H9 (cell line): ENCODE measurements at regions not wholly inside any gene's neighbourhood (a gene's known extent, or its start where the extent isn't known, plus 50 kb on each side); places are given as distances from the start of the nearest gene placed in this dataset.

Source experiments
- DNase-seq: peaks from one replicate; pipeline ENCODE4 v3.0.0-alpha.2; 2017
- H2AFZ ChIP-seq: one replicate; pipeline ENCODE4 v1.6.1; 2013; ENCODE audit warnings: mild to moderate bottlenecking, low read length, control low read depth, moderate library complexity
- H2AK5ac ChIP-seq: 2 replicates; pipeline ENCODE4 v1.6.1; 2013; ENCODE audit warnings: low read length, control low read depth, mixed read lengths; ENCODE audit not compliant: insufficient read length
- H2BK120ac ChIP-seq: one replicate; pipeline ENCODE4 v1.6.1; 2013; ENCODE audit warnings: low read depth, mild to moderate bottlenecking, low read length, control low read depth, inconsistent platforms; ENCODE audit not compliant: poor library complexity, severe bottlenecking
- H2BK12ac ChIP-seq: 2 replicates; pipeline ENCODE4 v1.6.1; 2013; ENCODE audit warnings: low read length, control low read depth, mixed read lengths, low read depth; ENCODE audit not compliant: insufficient read length
- H2BK15ac ChIP-seq: 2 replicates; pipeline ENCODE4 v1.6.1; 2013; ENCODE audit warnings: low read depth, low read length, control low read depth
- H2BK20ac ChIP-seq: one replicate; pipeline ENCODE4 v1.6.1; 2013; ENCODE audit warnings: low read depth, mild to moderate bottlenecking, low read length, control low read depth, inconsistent platforms; ENCODE audit not compliant: poor library complexity, severe bottlenecking
- H2BK5ac ChIP-seq: 2 replicates; pipeline ENCODE4 v1.6.1; 2013; ENCODE audit warnings: low read length, control low read depth, mixed read lengths; ENCODE audit not compliant: insufficient read length
- H3K14ac ChIP-seq: 2 replicates; pipeline ENCODE4 v1.6.1; 2013; ENCODE audit warnings: low read length, control low read depth; ENCODE audit not compliant: insufficient read depth
- H3K18ac ChIP-seq: 2 replicates; pipeline ENCODE4 v1.6.1; 2013; ENCODE audit warnings: low read depth, mild to moderate bottlenecking, mixed read lengths, low read length, control low read depth; ENCODE audit not compliant: insufficient read length
- H3K23ac ChIP-seq: 2 replicates; pipeline ENCODE4 v1.6.1; 2013; ENCODE audit warnings: low read length, control low read depth, mixed read lengths, low read depth; ENCODE audit not compliant: insufficient read length
- H3K23me2 ChIP-seq: 2 replicates; pipeline ENCODE4 v1.6.1; 2013; ENCODE audit warnings: low read depth, mild to moderate bottlenecking, mixed read lengths, low read length, control low read depth; ENCODE audit not compliant: insufficient read length, poor library complexity, severe bottlenecking
- H3K27ac ChIP-seq: 2 replicates; pipeline ENCODE4 v1.5.1; 2013; ENCODE audit warnings: low read length, control low read depth, mixed read lengths, low read depth; ENCODE audit not compliant: insufficient read length
- H3K27me3 ChIP-seq: 2 replicates; pipeline ENCODE4 v1.6.1; 2013; ENCODE audit warnings: low read length, control low read depth, inconsistent platforms; ENCODE audit not compliant: insufficient read depth
- H3K4ac ChIP-seq: 2 replicates; pipeline ENCODE4 v1.6.1; 2013; ENCODE audit warnings: low read depth, mild to moderate bottlenecking, control low read depth, inconsistent platforms, low read length, moderate library complexity
- H3K4me1 ChIP-seq: 2 replicates; pipeline ENCODE4 v1.6.1; 2013; ENCODE audit warnings: low read length, control low read depth, inconsistent platforms; ENCODE audit not compliant: insufficient read depth
- H3K4me2 ChIP-seq: 2 replicates; pipeline ENCODE4 v1.6.1; 2013; ENCODE audit warnings: low read length, control low read depth, mixed read lengths; ENCODE audit not compliant: insufficient read length, insufficient read depth
- H3K56ac ChIP-seq: 2 replicates; pipeline ENCODE4 v1.6.1; 2013; ENCODE audit warnings: low read depth, mild to moderate bottlenecking, mixed read lengths, low read length, control low read depth; ENCODE audit not compliant: insufficient read length
- H3K79me1 ChIP-seq: 2 replicates; pipeline ENCODE4 v1.6.1; 2013; ENCODE audit warnings: low read depth, mild to moderate bottlenecking, moderate library complexity, low read length, control low read depth, inconsistent platforms; ENCODE audit not compliant: insufficient read depth, poor library complexity, severe bottlenecking
- H3K79me2 ChIP-seq: 2 replicates; pipeline ENCODE4 v1.6.1; 2013; ENCODE audit warnings: low read length, control low read depth, inconsistent platforms; ENCODE audit not compliant: insufficient read depth
- H3K9ac ChIP-seq: 2 replicates; pipeline ENCODE4 v1.6.1; 2013; ENCODE audit warnings: low read length, control low read depth, mixed read lengths; ENCODE audit not compliant: insufficient read length; ENCODE audit errors: extremely low read depth
- H3K9me3 ChIP-seq: one replicate; pipeline ENCODE4 v1.6.1; 2013; ENCODE audit warnings: low read depth, low read length, inconsistent platforms; ENCODE audit not compliant: control insufficient read depth
- H3T11ph ChIP-seq: one replicate; pipeline ENCODE4 v1.6.1; 2013; ENCODE audit warnings: mild to moderate bottlenecking, low read length, control low read depth, inconsistent platforms
- H4K20me1 ChIP-seq: one replicate; pipeline ENCODE4 v1.6.1; 2013; ENCODE audit not compliant: control insufficient read depth, insufficient read length, insufficient read depth
- H4K5ac ChIP-seq: 2 replicates; pipeline ENCODE4 v1.6.1; 2013; ENCODE audit warnings: low read depth, mild to moderate bottlenecking, mixed read lengths, low read length, control low read depth; ENCODE audit not compliant: insufficient read length
- H4K8ac ChIP-seq: replicated peaks from 2 replicates; pipeline ENCODE4 v1.6.1; 2013; ENCODE audit warnings: low read length, control low read depth, mixed read lengths, low read depth; ENCODE audit not compliant: insufficient read length
- H4K91ac ChIP-seq: 2 replicates; pipeline ENCODE4 v1.6.1; 2013; ENCODE audit warnings: low read depth, mild to moderate bottlenecking, moderate library complexity, mixed read lengths, low read length, control low read depth; ENCODE audit not compliant: insufficient read length
- H3K27ac Mint-ChIP-seq, 3 experiments: 2 replicates in 2 of 3; 3 replicates in 1 of 3; pipeline ENCODE4 v1.8.0; 2020 to 2021; ENCODE audit warnings: mixed read lengths in 3 of 3, mild to moderate bottlenecking in 1 of 3, moderate library complexity in 1 of 3
- H3K27me3 Mint-ChIP-seq: 2 replicates; pipeline ENCODE4 v1.8.0; 2021; ENCODE audit warnings: low read depth, mild to moderate bottlenecking, moderate library complexity, mixed read lengths
- H3K36me3 Mint-ChIP-seq, 3 experiments: 2 replicates in 2 of 3; 3 replicates in 1 of 3; pipeline ENCODE4 v1.8.0; 2020 to 2021; ENCODE audit warnings: low read depth in 3 of 3, mixed read lengths in 3 of 3; ENCODE audit not compliant: insufficient read depth in 1 of 3
- H3K4me1 Mint-ChIP-seq, 2 experiments: 2 replicates each; pipeline ENCODE4 v1.8.0; 2020; ENCODE audit warnings: mixed read lengths in 2 of 2
- H3K4me3 Mint-ChIP-seq, 2 experiments: 2 replicates in 1 of 2; 3 replicates in 1 of 2; pipeline ENCODE4 v1.8.0; 2020 to 2021; ENCODE audit warnings: mild to moderate bottlenecking in 2 of 2, mixed read lengths in 2 of 2, moderate library complexity in 1 of 2
- H3K9me3 Mint-ChIP-seq, 2 experiments: 2 replicates in 1 of 2; 3 replicates in 1 of 2; pipeline ENCODE4 v1.8.0; 2020; ENCODE audit warnings: mild to moderate bottlenecking in 2 of 2, mixed read lengths in 2 of 2, moderate library complexity in 1 of 2
- WGBS: extraction: QIAGEN DNeasy Blood & Tissue Kit; methylation state at CpG from one replicate; pipeline ENCODE4 v1.1.7; 2013; ENCODE audit warnings: missing lambda C conversion rate, low lambda C conversion rate, mixed read lengths; ENCODE audit not compliant: insufficient read length; ENCODE audit errors: extremely low coverage; 5-methylcytosine and 5-hydroxymethylcytosine counted together
- TF ChIP-seq, protein P1 (sequence below): fragments of 200-600 bp; sonication (generic); conservative IDR thresholded peaks from 3 replicates; pipeline ENCODE4 v1.8.0; 2021; ENCODE audit warnings: antibody characterized with exemption, mild to moderate bottlenecking

DNA sequence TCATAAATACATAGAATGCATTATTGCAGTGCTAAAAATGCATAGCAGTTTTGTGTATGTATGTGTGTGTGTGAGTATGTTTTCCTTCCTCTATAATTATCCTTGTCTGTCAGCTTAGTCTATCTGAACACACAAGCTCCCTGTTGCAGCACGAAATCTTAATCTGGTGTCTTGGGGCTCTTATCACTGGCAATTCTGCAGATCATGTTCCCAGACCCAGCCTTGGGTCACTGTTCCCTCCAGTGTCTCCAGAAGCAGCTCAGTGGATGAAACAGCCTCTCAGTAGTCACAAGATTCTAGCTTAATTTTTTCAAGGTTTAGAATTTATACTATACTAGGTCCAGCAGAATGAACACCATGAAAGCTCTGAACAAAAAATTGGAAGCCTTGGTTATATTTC, 777.9 kb downstream of the MRPL39 start:
- Histone ChIP-seq H2AFZ (no peak overlapping the region), H2BK15ac (no peak overlapping the region), H3K9ac (no peak overlapping the region), H3K4me2 (no peak overlapping the region), H2AK5ac (no peak overlapping the region), H3K27ac (no peak overlapping the region), H2BK12ac (no peak overlapping the region), H3K56ac (no peak overlapping the region), H3K79me1 (no peaks in the 10 kb centered on the region), H3K23ac (no peak overlapping the region), H2BK120ac (no peak overlapping the region), H3K4me1 (no peaks in the 10 kb centered on the region), H3T11ph (no peak overlapping the region), H2BK5ac (no peak overlapping the region), H4K5ac (no peak overlapping the region), H4K91ac (no peak overlapping the region), H3K14ac (no peak overlapping the region), H3K18ac (no peak overlapping the region), H3K79me2 (no peaks in the 10 kb centered on the region), H3K23me2 (no peaks in the 10 kb centered on the region), H4K20me1 (no peaks in the 10 kb centered on the region), H3K4ac (no peak overlapping the region), H2BK20ac (no peak overlapping the region), H4K8ac (no peak overlapping the region), H3K27me3 (no peaks in the 10 kb centered on the region), H3K9me3 (no peaks in the 10 kb centered on the region)
- Mint-ChIP-seq H3K27ac (no peak overlapping the region), H3K9me3 (peaks cover 18 to 45% of the 10 kb centered on the region in 2 experiments), H3K27me3 (no peaks in the 10 kb centered on the region), H3K4me1 (no peaks in the 10 kb centered on the region), H3K4me3 (no peak overlapping the region), H3K36me3 (no peaks in the 10 kb centered on the region)
- WGBS = no CpG with 5 or more reads among the region's 1 CpG
- TF ChIP-seq, protein P1, sequence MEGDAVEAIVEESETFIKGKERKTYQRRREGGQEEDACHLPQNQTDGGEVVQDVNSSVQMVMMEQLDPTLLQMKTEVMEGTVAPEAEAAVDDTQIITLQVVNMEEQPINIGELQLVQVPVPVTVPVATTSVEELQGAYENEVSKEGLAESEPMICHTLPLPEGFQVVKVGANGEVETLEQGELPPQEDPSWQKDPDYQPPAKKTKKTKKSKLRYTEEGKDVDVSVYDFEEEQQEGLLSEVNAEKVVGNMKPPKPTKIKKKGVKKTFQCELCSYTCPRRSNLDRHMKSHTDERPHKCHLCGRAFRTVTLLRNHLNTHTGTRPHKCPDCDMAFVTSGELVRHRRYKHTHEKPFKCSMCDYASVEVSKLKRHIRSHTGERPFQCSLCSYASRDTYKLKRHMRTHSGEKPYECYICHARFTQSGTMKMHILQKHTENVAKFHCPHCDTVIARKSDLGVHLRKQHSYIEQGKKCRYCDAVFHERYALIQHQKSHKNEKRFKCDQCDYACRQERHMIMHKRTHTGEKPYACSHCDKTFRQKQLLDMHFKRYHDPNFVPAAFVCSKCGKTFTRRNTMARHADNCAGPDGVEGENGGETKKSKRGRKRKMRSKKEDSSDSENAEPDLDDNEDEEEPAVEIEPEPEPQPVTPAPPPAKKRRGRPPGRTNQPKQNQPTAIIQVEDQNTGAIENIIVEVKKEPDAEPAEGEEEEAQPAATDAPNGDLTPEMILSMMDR = no peak
- no peak for DNase-seq
